ENCODE measurements at regions not wholly inside any gene's neighbourhood (a gene's known extent, or its start where the extent isn't known, plus 50 kb on each side); places are given as distances from the start of the nearest gene placed in this dataset.

DNA sequence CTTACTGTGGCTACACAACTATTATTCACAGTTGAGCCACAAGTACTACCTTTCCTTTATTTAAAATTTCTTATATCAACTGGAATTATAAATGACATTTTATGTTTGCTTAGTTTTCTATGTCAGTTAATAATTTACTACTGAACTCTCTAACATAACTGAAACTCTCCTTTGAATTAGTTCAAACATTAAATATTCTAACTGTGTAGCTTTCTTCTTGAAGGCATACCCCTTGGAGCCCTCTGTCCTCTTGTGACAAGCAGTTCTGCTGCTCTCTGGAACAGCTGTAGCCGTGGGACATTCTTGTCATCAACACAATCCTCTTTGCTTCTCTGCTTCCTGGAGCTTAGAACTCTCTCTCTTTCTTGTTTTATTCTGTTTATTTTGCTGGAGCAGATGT is 244.8 kb downstream of the NHLRC3 start:
- BruUV-seq (replicated peaks), result no TSS peak
- no peak for TF ChIP-seq POLR2AphosphoS5 (IDR thresholded peaks at IDR 0.05; ENCODE audit: low read depth, low read length)
- no peak for TF ChIP-seq TCF7L2 (IDR thresholded peaks at IDR 0.05; ENCODE audit: low read depth, low read length)
- no peak for TF ChIP-seq REST (IDR thresholded peaks at IDR 0.05; ENCODE audit: insufficient read depth in 1 of 2, low read depth in 2 of 2, low read length in 1 of 2)
- no peak for TF ChIP-seq SIN3A (IDR thresholded peaks at IDR 0.05; ENCODE audit: borderline replicate concordance, insufficient read depth, low read depth, low read length)
- TF ChIP-seq, protein P1, sequence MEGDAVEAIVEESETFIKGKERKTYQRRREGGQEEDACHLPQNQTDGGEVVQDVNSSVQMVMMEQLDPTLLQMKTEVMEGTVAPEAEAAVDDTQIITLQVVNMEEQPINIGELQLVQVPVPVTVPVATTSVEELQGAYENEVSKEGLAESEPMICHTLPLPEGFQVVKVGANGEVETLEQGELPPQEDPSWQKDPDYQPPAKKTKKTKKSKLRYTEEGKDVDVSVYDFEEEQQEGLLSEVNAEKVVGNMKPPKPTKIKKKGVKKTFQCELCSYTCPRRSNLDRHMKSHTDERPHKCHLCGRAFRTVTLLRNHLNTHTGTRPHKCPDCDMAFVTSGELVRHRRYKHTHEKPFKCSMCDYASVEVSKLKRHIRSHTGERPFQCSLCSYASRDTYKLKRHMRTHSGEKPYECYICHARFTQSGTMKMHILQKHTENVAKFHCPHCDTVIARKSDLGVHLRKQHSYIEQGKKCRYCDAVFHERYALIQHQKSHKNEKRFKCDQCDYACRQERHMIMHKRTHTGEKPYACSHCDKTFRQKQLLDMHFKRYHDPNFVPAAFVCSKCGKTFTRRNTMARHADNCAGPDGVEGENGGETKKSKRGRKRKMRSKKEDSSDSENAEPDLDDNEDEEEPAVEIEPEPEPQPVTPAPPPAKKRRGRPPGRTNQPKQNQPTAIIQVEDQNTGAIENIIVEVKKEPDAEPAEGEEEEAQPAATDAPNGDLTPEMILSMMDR (IDR thresholded peaks at IDR 0.05), result no peak
- Histone ChIP-seq H3K27me3 (ENCODE audit: control insufficient read depth, insufficient read depth, low read length) (no peaks in the 10 kb centered on the region), H3K36me3 (ENCODE audit: control insufficient read depth, insufficient read depth, low read length) (no peaks in the 10 kb centered on the region), H3K4me1 (ENCODE audit: control insufficient read depth, insufficient read depth, low read length) (no peaks in the 10 kb centered on the region), H3K27ac (ENCODE audit: low read length) (no peak overlapping the region), H3K9me3 (ENCODE audit: control insufficient read depth, insufficient read depth, low read depth, low read length) (no peaks in the 10 kb centered on the region), H3K4me3 (ENCODE audit: low read depth in 2 of 2, low read length in 2 of 2) (no peak overlapping the region)
- DNase-seq (ENCODE audit: low read depth, low spot score) (no peak), ATAC-seq (no peak)
- intact Hi-C loops (cut with micrococcal nuclease; ENCODE audit: unreplicated experiment), result no loop called here
- CTCF ChIA-PET, result no interaction called here
- POLR2A ChIA-PET, result no interaction called here
- in situ Hi-C loops (cut with HindIII; ENCODE audit: low pct_unique_long_range_greater_than_20kb, low sequenced_read_pairs), result no loop called here

DNA sequence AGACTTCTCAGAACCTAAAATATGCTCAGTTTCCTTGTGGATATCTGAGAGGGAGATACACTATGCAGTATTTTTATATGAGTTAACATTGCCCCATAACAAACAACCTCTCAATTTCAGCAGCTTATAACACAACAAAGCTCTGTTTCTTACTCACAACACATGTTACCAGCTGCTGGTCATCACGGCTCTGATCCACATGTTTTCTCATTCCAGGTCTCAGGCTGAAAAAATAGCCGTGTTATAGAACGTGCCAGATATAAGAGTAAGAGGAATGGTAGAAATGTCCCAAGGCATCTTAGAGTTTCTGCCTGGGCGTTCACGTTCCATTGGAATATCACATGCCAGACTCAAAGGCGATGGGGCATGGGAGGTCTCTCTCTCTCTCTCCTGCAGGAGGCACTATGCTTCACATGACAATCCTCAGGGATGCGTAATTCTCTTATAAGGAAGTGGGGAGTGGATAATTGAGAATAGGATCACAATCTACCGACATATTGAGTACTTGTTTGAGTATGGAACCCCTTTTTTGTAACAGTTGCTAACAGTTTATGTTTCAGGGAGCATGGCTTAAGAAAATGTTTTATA is 246.6 kb downstream of the NHLRC3 start:
- Histone ChIP-seq H3K27me3 (ENCODE audit: control insufficient read depth, insufficient read depth, low read length) (no peaks in the 10 kb centered on the region), H3K4me3 (ENCODE audit: low read depth in 2 of 2, low read length in 2 of 2) (no peak overlapping the region), H3K27ac (ENCODE audit: low read length) (no peak overlapping the region), H3K4me1 (ENCODE audit: control insufficient read depth, insufficient read depth, low read length) (no peaks in the 10 kb centered on the region), H3K9me3 (ENCODE audit: control insufficient read depth, insufficient read depth, low read depth, low read length) (no peaks in the 10 kb centered on the region), H3K36me3 (ENCODE audit: control insufficient read depth, insufficient read depth, low read length) (no peaks in the 10 kb centered on the region)
- ATAC-seq (no peak), DNase-seq (ENCODE audit: low read depth, low spot score) (no peak)
- in situ Hi-C loops (cut with HindIII; ENCODE audit: low pct_unique_long_range_greater_than_20kb, low sequenced_read_pairs) (no loop called here), intact Hi-C loops (cut with micrococcal nuclease; ENCODE audit: unreplicated experiment) (no loop called here)
- ChIA-PET CTCF (no interaction called here), POLR2A (no interaction called here)
- no peak for TF ChIP-seq SIN3A (IDR thresholded peaks at IDR 0.05; ENCODE audit: borderline replicate concordance, insufficient read depth, low read depth, low read length)
- TF ChIP-seq POLR2AphosphoS5 (IDR thresholded peaks at IDR 0.05; ENCODE audit: low read depth, low read length), result no peak
- no peak for TF ChIP-seq REST (IDR thresholded peaks at IDR 0.05; ENCODE audit: insufficient read depth in 1 of 2, low read depth in 2 of 2, low read length in 1 of 2)
- TF ChIP-seq, protein P1 (IDR thresholded peaks at IDR 0.05), result peak; percentile 9; the same call in 1 of the 2 replicates
- no peak for TF ChIP-seq TCF7L2 (IDR thresholded peaks at IDR 0.05; ENCODE audit: low read depth, low read length)
- BruUV-seq (replicated peaks), result no TSS peak
